CD4-positive, alpha-beta T cell treated with Interleukin-12 subunit alpha and Interleukin-12 subunit beta, for 1 hour (primary cell): ENCODE measurements at regions not wholly inside any gene's neighbourhood (a gene's known extent, or its start where the extent isn't known, plus 50 kb on each side); places are given as distances from the start of the nearest gene placed in this dataset.

ENCODE experiments used
- DNase-seq: peaks from one replicate; pipeline ENCODE4 v3.0.0-alpha.2; 2020

GRCh38 chr6:29999416-29999815, 57.1 kb downstream of the HLA-A start:
- DNase-seq, result no peak

- DNase-seq, result no peak
Observed at GRCh38 chr6:30000156-30000791, 57.9 kb downstream of the HLA-A start.

GRCh38 chr6:30002871-30003270, 58.2 kb upstream of the POLR1H start:
- no peak for DNase-seq

- DNase-seq, result no peak
Observed at GRCh38 chr6:30005482-30005881, 55.6 kb upstream of the POLR1H start.

- peak; percentile 13 for DNase-seq
Observed at GRCh38 chr6:30006170-30007131, 54.6 kb upstream of the POLR1H start.

GRCh38 chr6:30007132-30007764, 53.8 kb upstream of the POLR1H start:
- DNase-seq, result peak; percentile 10

GRCh38 chr6:30009113-30009512, 52.0 kb upstream of the POLR1H start:
- DNase-seq, result no peak
